ENCODE measurements at regions not wholly inside any gene's neighbourhood (a gene's known extent, or its start where the extent isn't known, plus 50 kb on each side); places are given as distances from the start of the nearest gene placed in this dataset.

- ATAC-seq (ENCODE audit: low FRiP score in 2 of 2) (no peak), DNase-seq (no peak)
- no peak overlapping the region for H3K27ac ChIP-seq
- 71 to 81% methylated on average over 4 of the region's 4 CpGs for WGBS, 2 donors
- no peaks in the 10 kb centered on the region for H3K36me3 ChIP-seq
- peaks cover 0 to 3% (median 0%) of the 10 kb centered on the region in 4 donors for H3K9me3 ChIP-seq
- TF ChIP-seq POLR2AphosphoS5 (IDR thresholded peaks at IDR 0.05) (no peak), POLR2A (IDR thresholded peaks at IDR 0.05) (no peak), CTCF (IDR thresholded peaks at IDR 0.05) (no peak), EP300 (IDR thresholded peaks at IDR 0.05) (no peak)
- peaks cover 0 to under 1% (median 0%) of the 10 kb centered on the region in 4 donors for H3K4me1 ChIP-seq
- no peaks in the 10 kb centered on the region for H3K27me3 ChIP-seq
- H3K4me3 ChIP-seq, result no peak overlapping the region
Observed at GRCh38 chr9:126145887-126146253, 180.8 kb upstream of the MVB12B start.

- DNase-seq (peak in 1 of 2 donors; percentile 21), ATAC-seq (ENCODE audit: low FRiP score in 2 of 2) (peak in 1 of 2 donors; percentile 52)
- H3K27me3 ChIP-seq, result no peaks in the 10 kb centered on the region
- H3K4me1 ChIP-seq, result peaks cover 0 to 7% (median 5%) of the 10 kb centered on the region in 4 donors
- WGBS, 2 donors, result 20 to 22% methylated on average over 19 of the region's 19 CpGs
- no peak overlapping the region for H3K27ac ChIP-seq
- no peaks in the 10 kb centered on the region for H3K36me3 ChIP-seq
- no peak overlapping the region for H3K4me3 ChIP-seq
- no peak for TF ChIP-seq EP300 (IDR thresholded peaks at IDR 0.05)
- TF ChIP-seq POLR2AphosphoS5 (IDR thresholded peaks at IDR 0.05), result no peak
- TF ChIP-seq POLR2A (IDR thresholded peaks at IDR 0.05), result no peak
- peak in 2 of 6 experiments; percentile 14 to 29 for TF ChIP-seq CTCF (IDR thresholded peaks at IDR 0.05)
- no peaks in the 10 kb centered on the region for H3K9me3 ChIP-seq
Observed at GRCh38 chr9:126146254-126147145, 180.1 kb upstream of the MVB12B start.

GRCh38 chr9:126147186-126147935, 179.3 kb upstream of the MVB12B start:
- H3K27ac ChIP-seq, result no peak overlapping the region
- no peak for DNase-seq
- ATAC-seq (ENCODE audit: low FRiP score in 2 of 2), result no peak
- no peaks in the 10 kb centered on the region for H3K36me3 ChIP-seq
- no peak overlapping the region for H3K4me3 ChIP-seq
- TF ChIP-seq POLR2AphosphoS5 (IDR thresholded peaks at IDR 0.05) (no peak), EP300 (IDR thresholded peaks at IDR 0.05) (no peak), CTCF (IDR thresholded peaks at IDR 0.05) (no peak), POLR2A (IDR thresholded peaks at IDR 0.05) (no peak)
- peaks cover 0 to 13% (median 11%) of the 10 kb centered on the region in 4 donors for H3K4me1 ChIP-seq
- no peaks in the 10 kb centered on the region for H3K9me3 ChIP-seq
- H3K27me3 ChIP-seq, result no peaks in the 10 kb centered on the region
- 63 to 69% methylated on average over 10 of the region's 10 CpGs for WGBS, 2 donors

- ATAC-seq (ENCODE audit: low FRiP score in 2 of 2), result no peak
Observed at GRCh38 chr9:126147936-126148870, 178.4 kb upstream of the MVB12B start.

More at GRCh38 chr9:126147936-126148870, 178.4 kb upstream of the MVB12B start:
- H3K4me1 ChIP-seq, result peaks cover 0 to 13% (median 11%) of the 10 kb centered on the region in 4 donors
- no peak for TF ChIP-seq EP300 (IDR thresholded peaks at IDR 0.05)
- 75 to 88% methylated on average over 13 to 18 of the region's 18 CpGs for WGBS, 2 donors
- no peak overlapping the region for H3K27ac ChIP-seq
- no peaks in the 10 kb centered on the region for H3K27me3 ChIP-seq
- H3K36me3 ChIP-seq, result no peaks in the 10 kb centered on the region
- no peaks in the 10 kb centered on the region for H3K9me3 ChIP-seq
- H3K4me3 ChIP-seq, result no peak overlapping the region
- peak in 1 of 2 donors; percentile 16 for DNase-seq
